NB4 (cell line): ENCODE measurements at regions not wholly inside any gene's neighbourhood (a gene's known extent, or its start where the extent isn't known, plus 50 kb on each side); places are given as distances from the start of the nearest gene placed in this dataset.

Experiments used
- MYC ChIP-seq: IDR thresholded peaks from 2 replicates; pipeline ENCODE4 v1.6.1; 2011; ENCODE audit warnings: low read depth, low read length
- POLR2A ChIP-seq: IDR thresholded peaks from 2 replicates; pipeline ENCODE4 v1.6.1; 2011; ENCODE audit warnings: mild to moderate bottlenecking; ENCODE audit not compliant: insufficient read length; ENCODE audit errors: extremely low read depth
- TF ChIP-seq, protein P1 (sequence below): IDR thresholded peaks from one replicate; pipeline ENCODE4 v1.5.1; 2012; ENCODE audit warnings: low read depth, low read length

DNA sequence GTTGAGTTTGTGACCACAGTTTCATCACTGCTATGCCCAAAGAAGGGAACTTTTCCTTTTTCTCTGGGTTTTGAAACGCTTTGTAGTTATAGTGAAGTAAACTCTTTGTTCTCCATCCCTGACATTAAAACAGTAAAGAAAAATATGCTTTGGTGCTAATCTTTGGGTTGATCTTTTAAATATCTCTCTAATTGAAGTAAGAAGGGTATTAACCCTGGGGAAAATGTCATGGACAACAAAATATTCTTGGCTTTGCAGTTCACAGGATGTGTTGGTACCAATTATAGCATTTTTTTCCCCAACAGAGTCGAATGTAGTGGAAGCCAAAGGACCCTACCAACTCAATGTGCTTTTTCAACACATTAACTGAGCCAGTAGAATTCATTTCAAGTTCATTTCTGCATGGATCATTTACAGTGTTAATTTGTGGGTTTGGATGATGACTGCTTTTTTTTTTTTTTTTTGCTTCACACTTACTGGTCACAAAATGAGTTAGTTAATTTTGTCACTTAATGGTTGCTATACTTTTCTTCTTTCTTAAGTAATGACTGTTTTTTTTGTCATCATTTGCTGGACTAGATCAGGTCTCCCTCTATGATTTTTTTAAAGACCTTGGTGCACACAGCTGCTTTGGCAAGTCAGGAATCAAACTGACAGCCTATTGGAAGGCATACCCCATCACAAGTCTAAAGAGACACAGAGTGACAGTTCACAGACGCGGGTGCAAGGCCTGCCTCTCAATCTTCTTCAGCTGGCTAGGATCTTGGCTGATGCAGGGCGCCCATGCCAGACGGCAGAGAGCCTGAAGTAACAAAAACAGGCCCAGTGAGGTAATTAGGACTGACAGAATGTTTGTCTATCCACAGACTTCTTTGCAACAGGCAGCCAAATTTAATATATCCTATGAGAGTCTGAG, 98.8 kb upstream of the MMADHC start:
- TF ChIP-seq, protein P1, sequence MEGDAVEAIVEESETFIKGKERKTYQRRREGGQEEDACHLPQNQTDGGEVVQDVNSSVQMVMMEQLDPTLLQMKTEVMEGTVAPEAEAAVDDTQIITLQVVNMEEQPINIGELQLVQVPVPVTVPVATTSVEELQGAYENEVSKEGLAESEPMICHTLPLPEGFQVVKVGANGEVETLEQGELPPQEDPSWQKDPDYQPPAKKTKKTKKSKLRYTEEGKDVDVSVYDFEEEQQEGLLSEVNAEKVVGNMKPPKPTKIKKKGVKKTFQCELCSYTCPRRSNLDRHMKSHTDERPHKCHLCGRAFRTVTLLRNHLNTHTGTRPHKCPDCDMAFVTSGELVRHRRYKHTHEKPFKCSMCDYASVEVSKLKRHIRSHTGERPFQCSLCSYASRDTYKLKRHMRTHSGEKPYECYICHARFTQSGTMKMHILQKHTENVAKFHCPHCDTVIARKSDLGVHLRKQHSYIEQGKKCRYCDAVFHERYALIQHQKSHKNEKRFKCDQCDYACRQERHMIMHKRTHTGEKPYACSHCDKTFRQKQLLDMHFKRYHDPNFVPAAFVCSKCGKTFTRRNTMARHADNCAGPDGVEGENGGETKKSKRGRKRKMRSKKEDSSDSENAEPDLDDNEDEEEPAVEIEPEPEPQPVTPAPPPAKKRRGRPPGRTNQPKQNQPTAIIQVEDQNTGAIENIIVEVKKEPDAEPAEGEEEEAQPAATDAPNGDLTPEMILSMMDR = no peak
- TF ChIP-seq POLR2A = no peak
- TF ChIP-seq MYC = no peak
